ENCODE measurements at regions not wholly inside any gene's neighbourhood (a gene's known extent, or its start where the extent isn't known, plus 50 kb on each side); places are given as distances from the start of the nearest gene placed in this dataset.

GRCh38 chr20:7728338-7728737 is 211.9 kb downstream of the HAO1 start:
- Histone ChIP-seq H3K27me3 (ENCODE audit: control insufficient read depth in 4 of 4, insufficient read depth in 4 of 4, low read length in 3 of 4) (no peaks in the 10 kb centered on the region), H3K4me1 (ENCODE audit: control insufficient read depth in 4 of 4, insufficient read depth in 4 of 4, low read length in 3 of 4) (no peaks in the 10 kb centered on the region), H3K9ac (ENCODE audit: low read depth in 1 of 2, low read length in 2 of 2) (no peak overlapping the region), H3K27ac (ENCODE audit: low read depth in 1 of 2, low read length in 2 of 2) (no peak overlapping the region), H3K4me3 (ENCODE audit: low read depth in 1 of 3, low read length in 3 of 3) (no peak overlapping the region), H3K9me3 (ENCODE audit: control insufficient read depth in 4 of 4, low read length in 3 of 4) (no peaks in the 10 kb centered on the region), H3K36me3 (ENCODE audit: control insufficient read depth in 4 of 4, insufficient read depth in 3 of 4, low read depth in 1 of 4, low read length in 3 of 4) (no peaks in the 10 kb centered on the region)
- no peak for DNase-seq (ENCODE audit: low spot score)
- TF ChIP-seq EGR1 (IDR thresholded peaks at IDR 0.05; ENCODE audit: low read depth in 2 of 2) (no peak), FOXA1 (IDR thresholded peaks at IDR 0.05) (no peak), REST (IDR thresholded peaks at IDR 0.05) (no peak), HNF4G (IDR thresholded peaks at IDR 0.05) (no peak), ATF3 (IDR thresholded peaks at IDR 0.05) (no peak), MAX (IDR thresholded peaks at IDR 0.05) (no peak), YY1 (IDR thresholded peaks at IDR 0.05) (no peak), SP1 (IDR thresholded peaks at IDR 0.05) (no peak), FOXA2 (IDR thresholded peaks at IDR 0.05) (no peak), RXRA (IDR thresholded peaks at IDR 0.05) (no peak), ZBTB33 (IDR thresholded peaks at IDR 0.05) (no peak), CTCF (IDR thresholded peaks at IDR 0.05; ENCODE audit: low read depth, low read length, missing input control) (no peak), JUND (IDR thresholded peaks at IDR 0.05) (no peak), GABPA (IDR thresholded peaks at IDR 0.05 in 1 of 2, conservative IDR thresholded peaks at IDR 0.05 in 1 of 2) (no peak), RAD21 (IDR thresholded peaks at IDR 0.05) (no peak), NR2F2 (IDR thresholded peaks at IDR 0.05) (no peak), HNF4A (conservative IDR thresholded peaks at IDR 0.05) (no peak), TAF1 (conservative IDR thresholded peaks at IDR 0.05) (no peak)

- Histone ChIP-seq H3K36me3 (ENCODE audit: control insufficient read depth in 4 of 4, insufficient read depth in 3 of 4, low read depth in 1 of 4, low read length in 3 of 4) (no peaks in the 10 kb centered on the region), H3K4me1 (ENCODE audit: control insufficient read depth in 4 of 4, insufficient read depth in 4 of 4, low read length in 3 of 4) (no peaks in the 10 kb centered on the region), H3K27ac (ENCODE audit: low read depth in 1 of 2, low read length in 2 of 2) (no peak overlapping the region), H3K9ac (ENCODE audit: low read depth in 1 of 2, low read length in 2 of 2) (no peak overlapping the region), H3K4me3 (ENCODE audit: low read depth in 1 of 3, low read length in 3 of 3) (no peak overlapping the region), H3K27me3 (ENCODE audit: control insufficient read depth in 4 of 4, insufficient read depth in 4 of 4, low read length in 3 of 4) (no peaks in the 10 kb centered on the region), H3K9me3 (ENCODE audit: control insufficient read depth in 4 of 4, low read length in 3 of 4) (no peaks in the 10 kb centered on the region)
- 84% methylated on average over 1 of the region's 1 CpG for whole genome bisulfite sequencing
- no peak for DNase-seq (ENCODE audit: low spot score)
- TF ChIP-seq MAX (IDR thresholded peaks at IDR 0.05) (no peak), NR2F2 (IDR thresholded peaks at IDR 0.05) (no peak), HNF4G (IDR thresholded peaks at IDR 0.05) (no peak), GABPA (IDR thresholded peaks at IDR 0.05 in 1 of 2, conservative IDR thresholded peaks at IDR 0.05 in 1 of 2) (no peak), RAD21 (IDR thresholded peaks at IDR 0.05) (no peak), EGR1 (IDR thresholded peaks at IDR 0.05; ENCODE audit: low read depth in 2 of 2) (no peak), CTCF (IDR thresholded peaks at IDR 0.05; ENCODE audit: low read depth, low read length, missing input control) (no peak), JUND (IDR thresholded peaks at IDR 0.05) (no peak), HNF4A (conservative IDR thresholded peaks at IDR 0.05) (no peak), FOXA1 (IDR thresholded peaks at IDR 0.05) (no peak), RXRA (IDR thresholded peaks at IDR 0.05) (no peak), YY1 (IDR thresholded peaks at IDR 0.05) (no peak), TAF1 (conservative IDR thresholded peaks at IDR 0.05) (no peak), ZBTB33 (IDR thresholded peaks at IDR 0.05) (no peak), SP1 (IDR thresholded peaks at IDR 0.05) (no peak)
These were observed 206.0 kb downstream of the HAO1 start for GRCh38 chr20:7734216-7734615.

Data from liver (tissue), 8 donors.